ENCODE measurements at regions not wholly inside any gene's neighbourhood (a gene's known extent, or its start where the extent isn't known, plus 50 kb on each side); places are given as distances from the start of the nearest gene placed in this dataset.

DNA sequence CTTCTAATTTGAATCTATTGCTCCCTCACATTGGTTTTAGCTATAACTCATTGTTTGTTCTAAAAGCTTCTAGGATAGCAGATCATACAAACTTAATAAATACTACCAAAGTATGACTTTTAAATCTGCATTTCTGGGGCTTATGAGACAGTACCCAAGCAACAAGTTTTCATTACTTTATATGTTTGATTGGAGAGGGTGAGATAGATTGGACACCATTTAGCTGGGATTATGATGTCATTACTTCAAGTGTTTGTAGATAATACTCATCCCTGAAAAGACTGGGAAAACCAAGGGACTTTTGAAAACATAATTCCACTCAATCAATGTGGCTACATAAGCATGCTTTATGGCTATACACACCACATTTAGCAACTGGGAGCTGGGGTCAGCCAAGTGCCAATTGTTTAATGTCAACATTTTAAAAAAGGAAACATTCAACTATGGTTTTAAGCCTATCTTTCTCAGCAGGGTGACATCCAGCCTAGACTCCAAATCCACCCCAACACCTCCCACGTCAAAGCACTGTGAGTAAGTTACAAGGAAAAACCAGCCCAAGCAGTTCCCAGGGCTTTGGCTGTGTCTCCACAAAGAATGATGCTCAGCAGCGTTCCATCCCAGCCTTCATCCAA lies 119.9 kb downstream of the ETAA1 start:
- DNase-seq (ENCODE audit: low read depth in 2 of 2): no peak

DNA sequence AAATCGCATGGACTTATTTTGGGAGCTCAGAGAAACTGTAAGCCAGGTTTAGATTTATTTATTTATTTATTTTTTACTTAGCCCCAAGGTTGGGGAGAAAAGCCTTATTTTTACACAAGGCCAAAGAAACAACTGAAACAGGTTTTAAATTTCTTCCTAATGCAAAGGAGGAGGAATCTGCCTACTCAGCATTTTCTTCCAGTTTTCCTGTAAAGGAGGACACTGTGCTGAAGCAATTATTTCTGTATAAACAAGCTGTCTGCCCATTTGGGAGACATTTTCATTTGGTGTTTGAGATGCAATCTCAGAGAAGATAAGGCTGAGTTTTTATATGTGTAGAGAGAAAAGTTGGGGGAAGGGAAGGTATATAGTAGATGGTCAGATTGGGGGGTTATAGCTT lies 125.0 kb downstream of the ETAA1 start:
- DNase-seq (ENCODE audit: low read depth in 2 of 2): no peak

DNA sequence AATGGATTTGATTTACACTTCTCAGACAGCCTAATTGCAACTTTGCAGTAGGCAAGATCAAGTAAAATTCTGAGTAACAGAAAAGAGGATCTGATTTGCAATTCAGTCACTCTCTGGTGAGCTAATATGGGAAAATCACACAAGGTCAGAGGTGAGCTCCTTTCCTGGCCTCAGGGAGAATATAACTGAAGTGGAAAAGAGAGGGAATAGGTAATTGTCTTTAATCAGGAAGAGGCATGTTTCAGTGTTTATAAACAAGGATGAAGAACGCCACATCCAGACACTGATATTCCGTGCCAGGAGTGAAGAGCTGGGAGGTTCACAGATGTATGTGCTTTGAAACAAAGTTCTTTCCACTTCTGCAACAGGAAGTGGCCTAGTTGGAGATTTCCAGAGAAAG lies 127.1 kb downstream of the ETAA1 start:
- DNase-seq (ENCODE audit: low read depth in 2 of 2): no peak

DNA sequence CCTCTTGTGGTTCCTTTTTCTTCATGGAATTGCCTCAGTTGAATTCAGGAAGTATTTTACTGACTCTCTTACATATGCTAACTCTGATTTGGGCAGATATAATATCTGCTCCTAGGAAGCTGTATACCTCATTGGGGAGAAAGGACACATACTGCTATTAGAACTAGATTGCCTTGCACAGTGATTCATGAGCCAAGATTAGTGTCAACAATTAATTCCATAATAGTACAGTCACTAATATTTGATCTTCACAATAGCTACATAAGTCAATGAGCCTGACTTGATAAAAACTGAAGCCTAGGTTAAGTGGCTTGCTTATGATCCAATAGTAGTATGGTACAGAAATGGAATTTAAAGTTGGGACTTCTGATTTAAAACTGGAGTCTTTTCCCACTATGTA lies 127.6 kb downstream of the ETAA1 start:
- DNase-seq (ENCODE audit: low read depth in 2 of 2): no peak

DNA sequence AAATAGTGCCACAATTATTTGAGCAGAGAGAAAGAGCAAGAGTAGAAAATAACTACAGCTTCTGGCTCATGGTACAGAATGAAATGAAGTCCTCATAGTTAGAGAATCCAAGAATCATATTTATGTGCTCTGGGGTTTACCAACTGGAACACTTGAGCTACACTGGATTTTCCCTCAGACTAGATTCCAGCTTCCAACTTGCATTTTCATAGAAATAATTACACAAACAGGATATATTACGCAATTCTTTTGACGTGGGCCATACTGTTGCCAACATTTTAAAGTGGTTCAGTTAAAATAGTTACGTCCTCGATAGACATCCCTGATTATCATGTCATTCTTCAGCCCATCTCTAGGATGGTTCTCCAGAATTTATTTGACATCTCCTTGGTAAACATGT lies 129.2 kb downstream of the ETAA1 start:
- no peak for DNase-seq (ENCODE audit: low read depth in 2 of 2)

DNA sequence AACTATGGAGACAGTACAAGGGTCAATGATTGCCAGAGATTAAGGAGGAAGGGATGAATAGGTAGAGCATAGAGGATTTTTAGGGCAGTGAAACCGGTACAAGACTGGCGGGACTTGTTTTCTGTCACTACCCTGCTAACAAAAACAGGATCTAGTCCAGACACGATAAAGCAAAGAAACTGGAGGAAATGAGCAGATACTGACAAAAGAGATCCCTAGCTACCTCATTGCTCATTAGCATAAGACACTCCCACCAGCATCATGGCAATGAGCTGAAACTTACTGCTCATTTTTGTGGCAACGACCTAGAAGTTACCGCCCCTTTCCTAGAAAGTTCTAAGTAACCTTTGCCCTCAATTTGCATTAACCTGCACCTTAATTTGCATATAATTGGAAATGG lies 131.2 kb downstream of the ETAA1 start:
- no peak for DNase-seq (ENCODE audit: low read depth in 2 of 2)

DNA sequence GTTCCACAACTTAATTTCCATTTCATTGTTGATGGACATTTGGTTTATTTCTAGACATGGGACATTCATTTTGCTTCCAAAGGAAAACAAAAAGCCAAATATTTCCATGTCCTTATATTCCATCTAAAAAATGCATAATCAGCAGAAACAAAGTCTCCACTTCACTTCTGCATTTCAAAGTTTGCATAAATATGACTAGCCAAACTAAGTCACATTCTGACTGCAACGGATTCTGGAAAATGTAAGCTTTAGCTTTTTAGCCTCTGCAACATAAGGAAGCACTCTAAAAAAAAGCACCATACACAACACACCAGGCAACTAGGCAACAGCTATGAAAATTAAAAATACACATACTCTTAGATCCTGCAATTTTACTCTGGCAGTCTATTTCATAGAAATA lies 135.3 kb downstream of the ETAA1 start:
- no peak for DNase-seq (ENCODE audit: low read depth in 2 of 2)

DNA sequence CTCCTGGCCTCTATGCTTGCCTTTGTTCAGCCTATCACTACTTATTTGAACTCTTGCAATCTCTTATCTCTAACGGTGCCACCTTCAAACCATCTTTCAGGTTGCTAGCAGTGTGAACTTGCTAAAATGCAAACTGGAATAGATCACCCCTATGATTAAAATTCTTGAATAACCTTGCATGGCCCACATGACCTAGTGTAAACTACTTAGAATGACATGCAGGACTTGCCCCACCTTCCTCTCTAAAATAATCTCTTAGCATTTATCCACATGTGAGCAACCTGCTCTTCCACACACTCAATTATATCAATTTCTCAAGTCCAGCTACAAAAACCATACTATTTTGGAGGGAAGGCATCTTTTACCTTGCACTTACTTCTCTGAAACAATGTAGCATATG lies 137.6 kb downstream of the ETAA1 start:
- DNase-seq (ENCODE audit: low read depth in 2 of 2): no peak

DNA sequence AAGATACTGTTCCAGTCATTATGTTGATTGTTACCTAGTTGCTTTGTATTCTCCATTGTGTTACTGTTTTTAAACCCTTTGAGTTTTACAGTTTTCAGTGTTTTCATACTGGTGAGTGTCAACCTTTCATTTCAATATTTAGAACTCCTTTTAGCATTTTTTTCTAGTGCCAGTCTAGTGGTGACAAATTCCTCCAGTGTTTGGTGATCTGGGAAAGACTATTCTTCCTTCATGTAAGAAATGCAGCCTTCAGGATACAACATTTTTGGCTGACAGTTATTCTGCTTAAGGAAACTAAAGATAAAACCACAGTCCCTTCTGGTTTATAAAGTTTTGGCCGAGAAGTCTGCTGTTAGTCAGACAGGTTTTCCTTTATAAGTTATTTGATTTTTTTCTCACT lies 143.8 kb downstream of the ETAA1 start:
- no peak for DNase-seq (ENCODE audit: low read depth in 2 of 2)

DNA sequence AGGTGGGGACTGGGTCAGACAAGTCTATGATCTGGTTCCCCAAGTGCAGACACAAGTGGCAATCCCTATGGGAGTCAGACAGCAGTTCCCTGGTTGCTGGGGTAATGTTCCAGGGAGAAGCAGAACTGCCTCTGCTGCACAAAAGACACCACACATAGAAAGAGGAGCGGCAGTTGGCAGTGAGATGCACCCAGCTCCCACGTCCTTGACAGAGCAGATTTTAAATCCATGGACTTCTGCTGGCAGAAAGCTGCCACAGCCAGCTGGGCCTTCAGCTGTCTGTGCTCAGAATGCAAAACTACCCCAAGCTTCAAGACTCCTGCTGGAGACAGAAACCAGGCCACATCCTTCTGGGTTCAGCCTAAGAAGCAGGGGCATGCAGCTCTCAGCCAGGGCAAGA lies 147.2 kb downstream of the ETAA1 start:
- DNase-seq (ENCODE audit: low read depth in 2 of 2): no peak

DNA sequence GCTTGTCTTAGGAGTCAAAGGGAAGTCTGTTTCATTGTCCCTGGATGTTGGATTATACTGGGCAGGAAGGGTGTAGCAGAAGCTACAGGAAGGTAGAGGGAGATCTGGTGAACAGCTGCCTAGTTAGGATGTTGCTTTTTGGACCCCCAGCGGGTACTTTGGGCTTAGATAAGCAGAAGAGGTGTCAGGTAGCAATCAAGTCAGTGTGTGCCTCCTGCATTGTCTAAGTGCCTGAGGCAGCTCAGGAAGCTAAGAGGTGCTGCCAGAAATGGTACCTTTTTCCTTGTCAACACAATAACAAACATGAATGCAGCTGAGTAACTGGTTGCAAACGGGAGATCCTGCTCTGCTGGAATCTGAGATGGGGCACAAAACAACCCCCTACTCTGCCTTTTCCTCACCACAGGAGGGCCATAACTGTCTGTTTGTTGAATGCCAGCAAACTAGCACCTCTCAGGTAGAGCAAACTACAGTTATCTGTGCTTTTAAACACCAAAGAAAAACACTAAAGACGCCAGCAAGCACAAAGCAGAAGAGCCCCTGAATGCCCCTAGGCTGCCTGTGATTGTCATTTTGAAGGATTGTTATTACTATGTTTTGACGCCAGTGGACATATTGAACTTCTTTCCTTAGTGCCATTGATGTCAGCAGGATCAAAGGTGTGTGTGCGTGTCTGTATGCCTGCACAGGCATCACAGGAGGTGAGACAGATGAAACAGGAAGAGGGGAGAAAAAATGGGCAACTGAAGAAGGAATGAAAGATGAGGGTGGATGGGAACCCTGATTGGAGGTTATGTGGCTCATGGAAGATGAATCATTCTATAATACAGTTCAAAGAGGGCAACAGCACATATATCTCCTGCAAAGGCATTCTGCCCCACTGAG lies 151.4 kb downstream of the ETAA1 start:
- no peak for DNase-seq (ENCODE audit: low read depth in 2 of 2)

DNA sequence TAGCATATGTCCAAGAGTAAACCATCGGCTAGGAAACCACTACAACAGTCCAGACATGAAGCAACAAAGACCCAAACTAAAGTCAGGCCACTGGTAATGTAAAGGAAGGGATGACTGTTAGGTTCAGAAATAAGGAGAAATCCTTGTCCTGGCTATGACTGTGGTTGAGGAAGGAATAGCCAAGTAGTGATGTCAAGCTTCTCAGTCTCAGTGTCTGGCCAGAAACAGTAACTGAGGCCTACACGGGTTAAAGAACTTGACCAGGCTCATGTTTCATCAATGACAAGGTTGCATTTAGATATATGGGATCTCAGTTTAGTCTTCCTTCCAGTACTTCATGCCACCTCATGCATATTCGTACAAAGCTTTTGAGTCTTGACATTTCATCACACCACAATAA lies 162.0 kb downstream of the ETAA1 start:
- DNase-seq (ENCODE audit: low read depth in 2 of 2): no peak

DNA sequence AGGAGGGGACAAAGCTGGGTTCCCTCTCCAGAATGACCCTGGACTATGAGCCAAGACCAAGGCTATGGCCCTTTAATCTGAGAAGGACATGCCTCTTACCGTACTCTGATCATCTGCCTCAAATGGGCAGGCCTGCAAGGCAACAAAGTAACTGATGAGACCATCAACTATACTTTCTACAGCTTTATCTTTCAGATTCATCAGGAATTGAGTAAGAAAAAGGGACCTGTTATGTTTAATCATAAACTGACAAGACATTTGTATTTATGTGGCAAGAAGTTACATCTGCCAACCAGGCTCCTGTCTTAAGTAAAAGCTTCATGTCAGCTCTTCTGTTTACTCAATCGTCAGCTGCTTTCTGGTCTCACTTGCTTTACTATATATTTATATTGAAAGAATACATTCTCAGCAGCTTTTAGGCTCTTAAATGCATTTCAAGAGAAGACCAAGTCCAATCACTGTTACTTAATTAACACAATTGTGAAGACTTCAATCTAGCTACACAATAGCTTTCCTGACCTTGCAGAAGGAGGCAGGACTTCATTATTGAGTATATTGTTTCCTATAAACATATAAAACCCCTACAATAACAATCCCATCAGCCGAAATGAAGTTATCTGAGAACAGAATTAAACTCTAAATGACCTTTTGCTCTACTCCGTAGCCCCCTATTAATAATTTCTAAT lies 163.8 kb downstream of the ETAA1 start:
- no peak for DNase-seq (ENCODE audit: low read depth in 2 of 2)

DNA sequence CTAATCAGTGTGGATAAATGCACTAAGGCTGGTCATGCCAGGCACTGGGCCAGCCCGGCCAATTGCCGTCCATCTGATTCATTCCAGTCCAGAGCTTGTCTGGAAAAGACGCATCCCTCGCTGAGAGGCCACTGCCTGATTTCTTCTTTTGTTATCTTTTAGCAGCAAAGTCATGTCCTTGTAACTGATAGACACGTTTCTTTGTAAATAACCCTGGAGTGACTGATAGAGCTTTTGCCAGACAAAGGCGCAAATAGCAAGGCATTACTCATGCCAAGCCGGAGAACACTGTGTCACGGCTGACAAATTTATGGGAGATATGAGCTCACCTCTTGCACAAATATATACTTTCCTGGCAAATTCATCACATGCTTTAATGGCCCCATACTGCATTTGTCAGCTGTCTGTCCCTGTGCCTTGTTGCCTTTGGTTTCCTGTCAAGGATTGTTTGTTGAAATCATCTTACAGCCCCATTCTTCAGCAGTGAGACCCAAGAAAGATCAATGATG lies 164.4 kb downstream of the ETAA1 start:
- DNase-seq (ENCODE audit: low read depth in 2 of 2): no peak

DNA sequence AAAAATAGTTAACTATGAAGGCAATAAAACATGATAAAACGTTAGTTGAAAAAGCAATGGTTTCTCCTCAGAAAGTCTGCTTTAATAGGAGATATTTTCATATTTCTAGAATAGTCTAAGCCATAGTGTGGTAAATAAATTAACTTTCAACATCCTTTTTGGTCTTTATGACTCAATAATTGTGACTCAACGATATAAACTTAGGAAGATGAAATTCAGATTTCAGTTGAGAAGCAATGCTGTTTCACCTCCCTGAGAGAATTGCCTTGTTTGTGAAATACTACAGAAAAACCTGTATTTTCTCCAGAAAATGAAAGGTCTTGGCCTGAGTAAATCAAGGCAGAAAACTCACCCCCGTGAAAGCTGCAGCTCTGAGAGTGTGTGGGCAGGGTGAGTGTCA lies 166.9 kb downstream of the ETAA1 start:
- no peak for DNase-seq (ENCODE audit: low read depth in 2 of 2)

DNA sequence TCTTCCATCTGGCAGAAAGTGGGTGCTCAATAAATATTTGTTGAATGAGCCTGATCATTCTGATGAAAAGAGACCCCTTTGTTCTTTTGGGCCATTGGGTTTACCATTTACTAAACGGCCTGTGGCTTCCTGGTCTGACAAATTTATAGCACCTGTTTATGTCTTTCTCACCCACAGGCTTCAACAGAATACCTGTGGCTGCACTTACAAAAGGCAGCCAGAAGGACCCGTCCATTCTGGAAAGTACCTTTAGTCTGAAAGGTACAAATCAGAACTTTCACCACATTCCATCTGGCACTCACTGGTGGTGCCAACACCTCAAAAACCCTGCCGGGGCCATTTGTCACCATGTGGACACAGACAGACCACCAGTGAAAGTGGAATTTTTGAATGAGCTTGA lies 167.5 kb downstream of the ETAA1 start:
- no peak for DNase-seq (ENCODE audit: low read depth in 2 of 2)

DNA sequence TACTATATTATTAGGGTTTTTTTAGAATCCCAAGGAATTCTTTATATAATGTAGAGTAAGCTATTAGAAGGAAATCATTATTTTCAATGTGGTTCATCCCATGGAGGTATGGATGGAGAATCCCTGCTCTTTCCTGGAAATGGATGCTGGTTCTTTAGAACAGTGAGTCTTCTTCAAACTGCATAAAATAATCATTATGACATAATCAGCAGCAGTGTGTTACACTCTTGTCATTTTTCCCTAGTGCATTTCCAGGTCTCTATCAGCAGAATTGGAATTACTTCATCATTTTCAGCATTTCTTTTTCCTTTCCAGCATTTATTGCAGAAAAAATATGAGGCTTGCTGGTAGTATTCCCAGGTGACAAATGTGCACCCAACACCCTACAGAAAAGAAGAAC lies 168.1 kb downstream of the ETAA1 start:
- no peak for DNase-seq (ENCODE audit: low read depth in 2 of 2)

DNA sequence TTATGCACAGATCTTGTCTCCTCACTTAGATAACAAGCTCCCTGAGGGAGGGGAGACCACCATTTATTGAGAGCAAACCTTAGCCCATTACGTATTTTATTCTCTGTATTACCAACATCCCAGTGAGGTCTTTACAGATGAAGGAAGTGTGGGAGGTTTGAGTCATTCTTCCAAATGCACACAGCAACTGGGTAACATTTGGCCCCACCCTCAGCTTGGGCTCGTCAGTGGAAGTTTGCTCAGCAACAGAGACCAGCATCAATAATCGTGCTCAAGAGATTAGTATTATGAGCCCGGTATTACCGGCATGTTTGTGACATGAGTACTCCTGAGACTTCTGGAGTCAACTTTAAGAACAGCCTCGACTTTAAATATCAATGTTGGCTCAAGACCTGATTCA lies 168.6 kb downstream of the ETAA1 start:
- no peak for DNase-seq (ENCODE audit: low read depth in 2 of 2)

DNA sequence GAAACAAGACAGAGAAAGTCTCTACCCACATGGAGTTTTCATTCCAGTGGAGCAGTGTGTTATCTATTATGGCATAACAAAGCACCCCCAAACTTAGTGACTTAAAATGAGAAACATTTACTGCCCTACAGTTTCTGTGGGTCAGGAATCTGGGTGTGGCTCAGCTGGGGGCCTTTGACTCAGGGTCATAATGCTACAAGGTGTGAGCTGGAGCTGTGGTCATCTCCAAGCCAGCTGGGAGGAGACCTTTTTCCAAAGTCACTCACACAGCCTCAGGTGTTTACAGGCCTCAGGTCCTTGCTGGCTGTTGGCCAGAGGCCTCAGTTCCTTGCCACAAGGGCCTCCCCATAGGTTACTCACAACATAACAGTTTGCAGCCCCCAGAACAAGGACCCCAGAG lies 169.2 kb downstream of the ETAA1 start:
- no peak for DNase-seq (ENCODE audit: low read depth in 2 of 2)

DNA sequence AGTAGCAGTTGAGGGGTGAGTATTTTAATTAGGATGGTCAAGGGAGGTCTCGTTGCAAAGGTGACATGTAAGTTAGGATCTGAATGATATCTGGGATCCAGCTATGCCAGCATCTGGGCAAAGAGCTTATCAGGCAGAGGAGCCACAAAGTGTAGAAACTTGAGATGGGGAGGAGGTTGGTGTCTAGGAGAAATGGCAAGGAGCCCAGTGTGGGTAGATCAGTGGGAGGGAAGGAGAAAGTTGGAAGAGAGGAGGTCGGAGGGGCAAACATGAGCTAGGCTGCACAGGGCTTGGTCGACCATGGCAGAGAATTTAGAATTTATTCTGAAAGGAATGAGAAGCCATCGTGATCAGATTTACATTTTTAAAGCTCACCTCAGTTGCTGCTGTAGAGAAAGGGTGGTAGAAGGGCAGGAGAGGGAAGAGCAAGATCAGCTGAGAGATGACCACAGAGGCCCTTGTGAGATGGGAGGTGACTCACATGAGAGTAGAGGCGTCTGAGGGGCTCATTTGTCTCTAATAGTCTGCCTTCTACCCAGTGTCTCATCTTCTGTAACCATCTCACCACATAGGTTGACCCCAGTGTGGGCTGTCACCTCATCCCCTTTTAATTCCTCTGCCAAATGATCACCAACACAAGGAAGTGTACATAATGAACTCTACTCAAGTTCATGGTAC lies 170.0 kb downstream of the ETAA1 start:
- DNase-seq (ENCODE audit: low read depth in 2 of 2): no peak

DNA sequence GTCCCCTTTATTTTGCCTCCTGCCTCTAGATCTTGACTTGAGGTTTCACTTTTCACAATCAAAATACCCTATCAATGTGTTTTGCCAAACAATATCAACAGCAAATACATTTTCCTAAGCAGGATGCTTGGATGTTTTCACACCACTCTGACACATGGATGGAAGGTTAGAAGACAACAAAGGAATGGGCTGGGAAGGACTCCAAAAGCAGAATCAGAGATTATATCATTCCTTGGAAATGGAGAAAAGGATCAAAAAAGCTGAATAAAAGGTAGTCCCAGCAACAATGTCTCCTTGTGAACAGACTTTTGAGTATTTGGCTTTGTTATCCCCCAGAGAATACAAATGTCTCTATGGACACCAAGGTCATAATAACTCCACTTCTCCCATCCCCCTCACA lies 170.8 kb downstream of the ETAA1 start:
- no peak for DNase-seq (ENCODE audit: low read depth in 2 of 2)

DNA sequence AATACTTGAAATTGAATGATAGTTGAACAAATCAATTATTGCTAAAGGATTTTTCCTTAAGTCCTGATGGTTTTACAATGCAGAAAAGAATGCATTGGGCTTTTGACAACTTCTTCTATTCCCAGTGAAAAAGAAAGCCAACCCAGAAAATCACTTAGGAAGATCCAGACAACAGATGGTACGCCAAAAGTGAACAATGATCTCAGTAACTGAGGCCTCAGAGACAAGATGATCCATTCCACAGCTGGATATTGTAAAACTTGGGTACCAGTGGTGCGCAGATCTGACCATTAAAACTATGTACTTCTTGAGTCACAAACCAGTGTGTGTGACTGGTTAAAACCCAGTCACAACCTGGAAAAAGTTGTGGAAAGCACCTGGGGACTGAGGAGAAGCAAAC lies 173.5 kb downstream of the ETAA1 start:
- DNase-seq (ENCODE audit: low read depth in 2 of 2): no peak
